HG02981 (cell line): ENCODE measurements at regions not wholly inside any gene's neighbourhood (a gene's known extent, or its start where the extent isn't known, plus 50 kb on each side); places are given as distances from the start of the nearest gene placed in this dataset.

ENCODE experiments used
- ATAC-seq: cut with Tn5 transposase; IDR thresholded peaks from one replicate; pipeline ENCODE4 v1.9.1; 2021; ENCODE audit warnings: mild to moderate bottlenecking, moderate library complexity; ENCODE audit not compliant: unreplicated experiment

DNA sequence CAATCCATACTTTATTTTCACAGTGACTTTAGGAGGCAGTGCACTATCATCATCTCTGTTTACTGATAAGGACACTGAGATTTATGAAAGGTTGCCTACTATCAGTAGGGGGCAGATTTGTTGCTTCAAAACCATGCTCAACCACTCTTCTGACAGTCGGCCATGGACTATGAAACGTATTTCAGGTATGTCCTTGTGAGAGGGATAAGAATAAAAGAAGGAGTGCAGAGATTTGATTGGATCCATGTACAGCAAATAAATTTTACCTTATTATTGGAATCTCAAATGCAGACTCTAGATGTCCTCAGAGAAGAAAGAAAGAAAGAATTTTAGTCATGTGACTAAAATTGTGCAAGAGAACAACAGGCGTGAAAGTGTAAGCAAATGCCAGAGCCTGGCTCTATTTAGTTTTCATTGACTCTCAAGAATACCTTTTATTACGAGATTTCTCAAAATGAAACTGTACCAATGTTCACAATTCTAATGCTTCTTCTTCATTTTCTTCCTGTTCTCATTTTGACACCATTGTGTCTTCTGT, 296.6 kb upstream of the RASA1 start:
- ATAC-seq, result no peak

DNA sequence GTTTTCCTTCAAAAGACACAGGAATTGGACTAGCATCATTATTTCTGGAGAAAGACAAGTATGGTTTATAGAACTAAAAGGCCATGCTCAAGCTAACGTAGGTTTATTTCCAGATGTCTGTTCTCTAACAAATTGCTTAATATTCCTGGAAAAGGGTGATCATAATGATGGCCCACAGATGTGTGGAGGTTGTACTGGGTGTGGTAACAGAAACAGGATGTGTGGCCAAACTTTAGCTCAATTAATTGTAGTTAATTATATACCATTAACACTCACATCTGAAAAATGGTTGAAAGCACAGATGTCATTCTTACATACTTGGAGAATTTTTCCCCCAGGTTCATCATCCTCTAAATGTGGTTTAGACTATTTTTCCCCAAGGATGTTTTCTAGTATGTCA, 292.7 kb upstream of the RASA1 start:
- no peak for ATAC-seq

DNA sequence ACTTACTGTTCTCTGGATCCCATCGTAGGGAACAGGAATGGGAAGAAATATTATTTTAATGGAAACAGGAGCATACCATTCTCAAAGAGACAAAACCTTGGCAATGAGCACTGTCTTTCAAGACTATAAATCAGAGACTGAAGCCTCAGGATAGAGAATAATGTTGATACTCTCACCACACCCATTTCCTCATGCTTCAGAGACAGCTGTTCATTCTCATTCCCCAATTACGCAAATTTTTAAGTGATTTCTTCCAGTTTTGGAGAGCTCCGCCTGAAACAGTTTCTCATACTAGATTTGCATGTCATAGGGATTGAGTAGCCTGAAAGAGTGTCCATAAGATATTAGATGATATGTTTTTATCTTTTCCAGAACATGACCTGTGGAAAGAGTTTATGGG, 290.5 kb upstream of the RASA1 start:
- no peak for ATAC-seq

DNA sequence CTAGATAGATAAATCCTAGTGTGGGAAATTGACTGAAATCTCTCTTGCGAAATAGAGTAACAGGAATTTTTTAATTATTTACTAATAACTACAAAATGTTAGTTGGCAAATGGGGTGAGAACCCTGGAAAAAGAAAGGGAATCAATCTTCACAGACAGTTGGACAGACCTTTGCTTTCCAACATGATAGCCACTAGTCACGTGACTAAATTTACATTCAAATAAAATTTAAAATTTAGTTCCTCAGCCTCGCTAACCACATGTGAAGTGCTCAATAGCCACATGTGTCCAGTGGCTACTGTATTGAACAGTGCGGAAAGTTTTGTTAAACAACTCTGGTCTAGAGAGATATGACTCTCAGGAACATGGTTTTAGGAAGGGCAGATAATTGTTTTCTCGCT, 289.9 kb upstream of the RASA1 start:
- no peak for ATAC-seq

DNA sequence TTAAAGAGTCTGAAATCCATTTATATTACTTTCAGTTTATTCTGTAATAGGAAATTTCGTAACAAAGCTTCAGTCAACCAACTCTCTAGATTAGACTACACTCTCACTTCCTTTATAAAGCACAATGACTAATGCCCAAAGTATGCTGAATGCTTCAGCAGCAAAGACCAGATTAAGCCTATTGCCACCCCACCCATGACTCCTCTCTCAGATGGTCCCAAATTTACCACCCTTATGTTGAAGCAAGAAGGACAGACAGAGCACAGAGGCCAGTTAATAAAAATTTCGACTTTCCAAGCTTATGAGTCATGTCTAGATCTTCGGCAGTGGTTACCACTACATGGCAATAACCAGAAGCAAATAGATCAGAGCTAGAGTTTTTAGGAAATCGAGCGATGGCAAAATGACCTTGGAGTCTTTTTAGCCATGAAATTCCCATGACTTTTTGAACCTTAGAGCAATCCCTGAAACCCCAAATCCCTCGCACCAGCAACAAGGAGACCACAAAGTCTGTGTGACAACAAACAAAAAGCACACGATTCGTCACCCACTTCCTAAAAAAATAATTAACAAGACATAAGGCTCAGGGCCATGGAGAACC, 287.8 kb upstream of the RASA1 start:
- ATAC-seq, result no peak

DNA sequence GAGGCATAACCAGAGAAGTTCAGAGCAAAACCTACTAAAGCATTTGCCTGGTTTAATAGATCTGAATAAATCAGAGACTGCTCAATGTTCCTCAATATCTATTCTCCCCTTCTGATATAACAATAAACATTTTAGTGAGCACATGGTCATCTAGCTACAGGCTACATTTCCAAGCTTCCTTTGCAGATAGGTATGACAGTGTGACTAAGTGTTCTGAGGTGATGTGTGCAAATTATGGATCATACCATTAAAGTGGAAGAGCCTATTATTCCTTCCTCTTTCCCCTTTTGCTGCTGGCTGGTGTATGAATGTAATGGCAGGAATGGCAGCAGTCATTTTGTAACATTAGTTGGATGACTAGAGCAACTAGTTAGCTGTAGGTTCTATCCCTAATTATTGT, 285.8 kb upstream of the RASA1 start:
- no peak for ATAC-seq

DNA sequence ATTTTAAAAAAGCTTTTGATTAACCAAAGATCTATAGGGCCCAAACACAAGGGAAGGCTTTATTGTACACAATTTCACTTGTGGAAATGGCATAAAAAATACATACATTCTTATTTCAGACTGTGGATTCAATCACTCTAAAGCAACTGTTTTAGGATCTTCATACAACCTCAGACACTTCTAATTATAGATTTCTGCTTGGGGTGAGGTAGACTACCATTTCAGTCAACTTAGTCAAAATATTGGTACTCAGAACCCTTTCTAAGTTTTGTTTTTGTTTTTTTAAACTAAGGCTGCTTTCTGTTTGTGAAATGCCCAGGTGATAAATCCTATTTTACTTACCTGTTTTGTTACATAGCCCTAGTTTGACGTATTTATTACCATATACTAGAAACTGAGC, 284.5 kb upstream of the RASA1 start:
- ATAC-seq, result no peak

DNA sequence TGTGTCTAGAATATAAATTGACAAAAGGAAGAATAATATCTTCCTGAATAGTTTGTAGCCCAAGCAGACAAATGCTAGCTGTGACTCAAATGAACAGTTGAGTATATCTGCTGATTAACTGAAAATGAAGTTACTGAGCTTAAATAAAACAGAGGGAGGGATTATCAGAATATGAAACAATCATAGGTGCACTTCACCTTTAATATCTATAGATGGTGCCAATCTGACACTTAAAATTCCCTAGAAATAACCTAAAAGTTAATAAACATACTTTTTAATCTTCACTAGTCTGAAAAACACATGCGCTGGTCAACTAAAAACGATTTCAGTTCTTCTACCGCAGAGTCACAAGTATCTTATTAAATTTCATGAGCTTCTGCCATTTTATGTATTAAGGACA, 280.8 kb upstream of the RASA1 start:
- ATAC-seq, result no peak

DNA sequence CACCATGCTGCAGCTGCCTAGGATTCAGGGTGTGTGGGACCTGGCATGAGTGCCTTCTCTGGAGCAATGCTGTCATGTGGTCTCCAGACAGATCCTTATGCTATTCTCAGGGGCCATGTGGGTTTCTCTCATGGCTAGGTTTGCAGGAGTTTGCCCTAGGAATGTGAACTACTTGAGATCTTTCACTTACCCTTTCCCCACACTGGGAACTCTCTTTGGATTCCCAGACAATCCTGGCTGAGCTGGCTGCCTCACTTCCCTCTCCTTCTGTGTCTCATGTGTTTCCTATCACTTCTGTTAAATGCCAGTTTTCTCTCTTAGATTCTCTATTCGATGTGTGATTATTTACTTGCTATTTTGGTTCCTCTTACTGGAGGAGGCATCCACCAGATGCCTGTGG, 270.2 kb upstream of the RASA1 start:
- no peak for ATAC-seq

DNA sequence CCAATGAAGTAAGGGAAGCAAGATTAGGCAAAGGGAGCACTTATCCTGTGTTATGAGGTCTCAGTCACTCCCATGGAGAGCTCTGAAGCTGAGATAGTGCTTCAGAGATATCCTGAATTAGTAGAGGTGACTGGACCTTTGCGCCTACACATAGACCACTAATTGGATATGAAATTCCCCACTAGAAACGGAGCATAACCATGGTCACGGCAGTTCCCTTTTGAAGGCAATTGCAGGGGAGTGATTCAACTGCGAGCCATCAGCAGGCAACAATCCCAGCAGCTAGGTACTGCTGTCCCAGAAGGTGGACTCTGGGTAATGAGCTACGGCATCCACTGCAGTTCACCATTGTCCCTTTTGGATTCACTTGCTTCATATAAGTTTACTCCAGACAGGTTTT, 267.7 kb upstream of the RASA1 start:
- no peak for ATAC-seq

DNA sequence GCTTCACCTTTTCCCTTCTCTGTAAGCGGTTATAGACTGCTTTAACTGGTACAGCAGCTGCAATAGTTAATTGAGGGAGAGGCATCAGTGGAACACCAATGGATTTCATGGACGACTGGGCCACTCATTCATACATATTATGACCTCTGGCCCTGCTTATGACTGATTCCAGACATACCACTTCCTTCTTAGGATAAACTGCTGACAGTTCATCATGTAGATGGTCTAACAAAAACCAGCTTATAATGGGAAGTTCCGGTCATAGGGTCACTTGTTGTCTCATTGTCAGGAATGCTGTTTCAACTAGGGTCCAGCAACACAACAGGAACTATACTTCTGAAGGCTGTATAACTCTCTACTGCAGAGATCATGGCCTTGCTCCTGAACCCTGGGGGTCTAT, 265.2 kb upstream of the RASA1 start:
- no peak for ATAC-seq

DNA sequence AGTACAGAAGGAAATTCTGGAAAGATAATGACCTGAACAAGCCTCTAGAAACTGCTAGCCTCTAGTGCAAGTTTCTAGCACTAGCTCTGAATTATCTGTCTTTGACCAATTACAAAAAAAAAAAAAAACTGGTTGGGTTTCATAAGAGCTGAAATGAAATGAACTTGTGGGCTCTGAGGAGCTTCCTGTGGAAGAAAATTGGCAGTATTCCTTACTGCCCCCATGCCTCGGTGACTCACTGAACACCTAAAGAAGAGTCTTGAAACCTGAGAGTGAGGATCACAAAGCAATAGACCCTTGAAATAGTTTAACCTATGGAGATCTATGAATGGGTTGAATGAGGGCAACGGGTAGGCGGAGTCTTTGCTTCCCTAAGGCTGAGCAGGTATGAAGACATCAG, 263.6 kb upstream of the RASA1 start:
- ATAC-seq, result no peak

DNA sequence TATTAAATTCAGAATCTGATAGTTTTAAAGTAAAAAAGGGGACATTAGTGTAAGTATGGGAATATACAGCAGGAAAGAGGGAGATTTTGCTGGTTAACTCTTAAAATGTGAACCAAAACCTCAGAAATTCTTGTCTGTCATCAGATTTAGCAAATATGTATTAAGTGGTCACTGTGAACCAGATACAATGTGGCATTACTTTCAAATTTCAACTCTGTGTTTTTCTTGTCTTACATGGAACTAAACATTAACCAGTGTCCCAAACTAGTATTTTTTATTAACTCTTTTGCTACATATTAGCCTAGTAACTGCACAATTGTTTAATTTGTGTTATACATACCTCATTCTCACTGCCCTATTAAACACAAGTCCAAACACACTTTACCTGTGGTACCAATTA, 259.9 kb upstream of the RASA1 start:
- ATAC-seq, result peak; percentile 50

DNA sequence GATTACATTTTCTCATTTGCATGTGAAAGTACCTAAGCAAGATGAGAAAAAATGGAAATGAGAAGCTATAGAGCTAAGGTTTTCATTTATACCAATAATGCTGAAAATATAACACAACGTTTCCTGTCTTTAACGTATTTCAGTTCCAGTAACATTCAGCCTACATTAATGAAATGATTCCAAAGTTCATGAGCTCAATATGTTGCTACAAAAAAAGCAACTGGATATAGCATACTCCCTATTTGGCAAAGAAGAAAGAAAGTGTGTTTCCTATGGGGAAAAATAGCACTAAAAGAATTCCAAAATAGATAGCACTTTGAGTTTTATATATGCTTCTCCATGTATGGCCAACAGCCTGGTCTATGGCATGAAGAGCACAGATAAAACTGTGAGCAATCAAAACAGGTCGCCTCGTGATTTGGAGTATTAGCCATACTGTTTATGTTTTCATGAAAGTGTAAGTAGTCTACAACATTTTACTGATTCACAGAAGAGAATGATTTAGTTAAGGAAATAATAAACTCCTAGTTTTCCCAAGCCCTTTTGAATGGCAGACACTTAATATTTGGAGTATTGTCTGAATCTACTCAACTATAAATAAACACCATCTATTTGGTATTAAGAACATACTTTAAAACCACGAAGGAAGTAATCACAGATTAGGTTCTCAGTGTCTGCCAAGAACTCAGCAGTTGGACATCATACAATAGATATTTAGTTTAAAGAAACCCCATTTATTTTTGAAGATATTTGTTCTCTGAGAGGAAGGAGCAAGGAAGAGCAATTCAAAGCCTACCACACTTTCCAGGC, 258.7 kb upstream of the RASA1 start:
- no peak for ATAC-seq

DNA sequence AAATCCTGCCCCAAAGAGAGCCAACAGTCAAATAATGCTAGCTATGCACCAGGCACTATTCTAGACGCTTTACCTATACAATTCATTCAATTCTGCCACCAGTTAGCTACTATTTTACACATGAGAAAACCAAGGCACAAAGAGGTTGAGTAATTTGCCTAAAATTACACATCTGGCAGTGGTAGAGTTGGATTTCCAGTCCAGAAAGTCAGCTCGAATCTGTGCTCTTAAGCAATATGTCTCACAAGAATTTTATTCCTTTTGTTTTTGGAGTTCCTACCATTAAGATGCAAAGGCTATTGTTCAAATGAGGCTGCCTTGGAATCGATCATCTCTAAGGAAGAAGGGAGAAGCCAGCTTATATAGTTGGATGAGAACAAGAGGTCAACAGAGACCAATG, 256.9 kb upstream of the RASA1 start:
- no peak for ATAC-seq

DNA sequence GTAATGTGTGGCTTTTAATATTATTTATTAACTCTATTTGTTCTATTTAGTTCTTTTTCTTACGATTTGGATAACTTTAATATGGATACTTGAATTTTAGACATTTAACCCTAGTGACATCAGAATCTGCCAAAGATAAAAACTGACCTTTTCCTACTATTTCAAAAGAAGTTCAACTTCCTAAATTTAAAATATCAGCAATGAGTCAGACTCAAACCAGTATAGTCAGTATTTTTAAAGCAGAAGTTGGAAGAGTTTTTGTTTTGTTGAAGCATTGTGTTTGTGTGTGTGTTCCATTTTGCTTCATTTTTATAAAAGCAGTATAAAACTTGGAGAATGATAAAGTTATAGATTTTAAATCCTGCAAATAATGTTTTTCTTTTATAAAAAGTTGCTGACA, 251.8 kb upstream of the RASA1 start:
- no peak for ATAC-seq

DNA sequence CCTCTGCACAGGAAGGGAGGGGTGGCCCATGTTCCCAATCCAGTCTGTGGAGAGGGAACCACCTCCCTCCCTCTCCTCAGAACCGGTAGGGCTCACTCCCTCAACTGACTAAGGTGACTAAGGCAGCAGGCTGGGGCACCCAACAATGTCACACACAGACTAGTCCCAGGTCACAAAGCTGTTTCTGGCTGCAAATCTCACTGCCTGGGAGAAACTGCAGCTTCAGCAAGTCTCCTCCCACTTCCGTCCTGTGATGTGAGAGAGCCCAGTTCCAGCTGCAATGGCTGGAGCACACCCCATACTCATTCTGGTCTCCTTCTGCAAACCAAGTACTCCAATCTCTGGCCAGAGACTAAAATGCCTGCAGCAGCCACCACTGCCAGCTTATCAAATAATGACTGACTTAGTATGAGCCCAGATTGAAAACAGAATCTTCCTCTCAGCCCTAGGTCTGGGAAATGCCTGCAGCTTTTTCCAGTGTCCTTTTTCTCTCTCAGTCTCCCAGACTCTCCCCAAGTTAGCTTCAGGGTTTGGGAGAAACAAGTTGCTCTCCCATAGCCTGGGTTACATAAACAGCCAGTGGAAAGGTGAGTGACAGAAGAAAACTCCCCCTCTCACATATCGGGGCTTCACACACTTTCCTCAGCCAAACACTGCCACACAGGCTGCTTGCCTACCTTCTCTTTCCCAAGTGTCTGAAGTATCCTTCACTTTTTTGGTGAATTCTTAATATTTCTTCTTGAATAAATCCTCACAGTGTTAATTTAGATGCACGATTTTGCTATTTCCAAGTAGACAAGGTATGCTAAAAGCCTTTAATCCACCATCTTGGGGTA, 247.4 kb upstream of the RASA1 start:
- peak; percentile 88 for ATAC-seq

DNA sequence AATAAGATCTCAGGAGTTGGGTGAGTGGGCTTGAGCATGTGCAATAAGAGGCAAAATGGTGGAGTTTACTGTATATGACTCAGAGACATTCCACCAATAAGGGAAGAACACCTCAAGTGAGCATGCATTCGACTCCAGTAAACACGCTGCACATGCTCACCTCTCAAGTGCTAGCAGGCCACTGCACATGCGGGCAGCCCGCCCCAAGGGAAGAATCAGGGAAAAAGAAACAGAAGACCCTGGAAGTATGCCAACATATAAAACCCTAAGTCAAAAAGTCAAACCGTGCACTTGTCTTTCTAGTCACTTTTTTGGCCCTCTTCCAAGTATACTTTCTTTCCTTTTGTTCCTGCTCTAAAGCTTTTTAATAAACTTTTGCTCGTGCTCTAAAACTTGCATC, 245.3 kb upstream of the RASA1 start:
- no peak for ATAC-seq

DNA sequence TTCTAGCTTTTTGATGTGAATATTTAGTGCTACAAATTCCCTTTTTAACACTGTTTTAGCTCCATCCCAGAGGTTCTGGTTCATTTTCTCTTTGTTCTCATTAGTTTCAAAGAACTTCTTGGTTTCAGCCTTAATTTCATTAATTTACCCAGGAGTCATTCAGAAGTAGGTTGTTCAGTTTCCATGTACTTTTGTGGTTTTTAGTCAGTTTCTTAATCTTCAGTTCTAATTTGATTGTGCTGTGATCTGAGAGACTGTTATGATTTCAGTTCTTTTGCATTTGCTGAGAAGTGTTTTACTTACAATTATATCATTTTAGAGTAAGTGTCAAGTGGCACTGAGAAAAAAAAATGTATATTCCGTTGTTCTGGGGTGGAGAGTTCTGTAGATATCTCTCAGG, 240.1 kb upstream of the RASA1 start:
- ATAC-seq, result no peak

DNA sequence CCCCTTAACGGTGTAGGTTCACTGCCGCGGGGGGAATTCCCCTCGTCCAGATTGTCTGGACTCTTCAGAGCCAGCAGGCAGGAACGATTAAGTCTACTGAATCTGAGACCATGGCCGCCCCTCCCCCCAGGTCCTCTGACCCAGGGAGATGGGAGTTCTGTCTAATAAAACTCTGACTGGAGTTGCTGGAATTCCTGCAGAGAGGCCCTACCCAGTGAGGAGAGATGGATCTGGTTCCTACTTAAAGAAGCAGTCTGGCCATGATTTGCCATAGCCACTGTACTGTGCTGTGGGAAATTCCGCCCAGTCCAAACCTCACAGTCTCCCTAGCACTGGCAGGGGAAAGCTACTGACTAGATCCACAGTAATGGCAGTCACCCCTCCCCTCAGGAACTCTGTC, 237.7 kb upstream of the RASA1 start:
- ATAC-seq, result no peak

DNA sequence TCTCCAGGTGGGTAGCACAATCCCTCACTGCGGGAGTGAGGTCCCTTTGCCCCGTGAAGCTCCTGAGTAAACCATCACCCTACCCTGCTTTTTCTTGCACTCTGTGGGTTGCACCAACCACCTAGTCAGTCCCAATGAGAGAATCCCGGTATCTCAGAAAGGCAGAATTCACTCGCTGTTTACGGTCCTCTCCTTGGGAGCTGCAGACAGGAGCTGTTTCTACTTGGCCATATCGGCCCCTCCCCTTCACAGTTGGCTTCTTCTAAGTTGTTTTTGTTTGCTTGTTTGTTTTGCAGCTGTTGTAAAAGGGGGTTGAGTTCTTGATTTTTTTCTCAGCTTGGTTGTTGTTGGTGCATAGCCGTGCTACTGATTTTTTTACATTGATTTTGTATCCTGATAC, 237.0 kb upstream of the RASA1 start:
- no peak for ATAC-seq

DNA sequence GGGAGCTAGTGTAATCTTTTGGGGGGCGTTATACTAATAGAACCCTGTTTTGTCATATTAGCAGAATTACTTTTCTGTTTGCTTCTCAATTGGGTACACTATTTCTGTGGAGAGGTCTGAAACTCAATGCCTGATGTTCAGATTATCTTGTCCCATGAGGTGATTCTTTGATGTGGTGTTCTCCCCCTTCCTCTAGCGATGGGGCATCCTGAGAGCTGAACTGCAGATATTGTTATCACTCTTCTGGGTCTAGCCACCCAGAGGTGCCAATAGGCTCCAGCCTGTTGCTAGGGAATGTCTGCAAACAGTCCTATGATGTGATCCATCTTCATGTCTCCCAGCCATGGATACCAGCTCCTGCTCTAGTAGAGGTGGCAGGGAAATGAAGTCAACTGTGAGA, 233.1 kb upstream of the RASA1 start:
- no peak for ATAC-seq
